Lung (tissue), 11 donors: ENCODE measurements at regions not wholly inside any gene's neighbourhood (a gene's known extent, or its start where the extent isn't known, plus 50 kb on each side); places are given as distances from the start of the nearest gene placed in this dataset.
A peak's percentile ranks its signal among the peaks of the same experiment; 100 is the strongest.
"Not testable (repeated sequence)": the region's sequence is repeated elsewhere in the genome, so short reads cannot be mapped to it uniquely, and the experiment has no call there.

Experiments
- ATAC-seq: fragments of 200-7000 bp; cut with Tn5 transposase; one replicate; pipeline ENCODE4 v1.9.1; 2020; ENCODE audit warnings: moderate number of reproducible peaks; ENCODE audit not compliant: insufficient read depth, low FRiP score
- DNase-seq, 3 donors: peaks; one replicate each; pipeline ENCODE4 v3.0.0-alpha.2; 2013 to 2017
- H3K27ac ChIP-seq, 2 donors: one replicate each; pipeline ENCODE4 v1.5.1; 2013; ENCODE audit warnings: mild to moderate bottlenecking in 2 of 2, moderate library complexity in 2 of 2, control low read depth in 1 of 2, inconsistent platforms in 1 of 2, low read depth in 1 of 2, low read length in 1 of 2
- H3K27me3 ChIP-seq, 3 donors: one replicate each; pipeline ENCODE4 v1.5.1; 2013; ENCODE audit warnings: low read length in 2 of 3; ENCODE audit not compliant: control insufficient read depth in 3 of 3, insufficient read depth in 3 of 3
- H3K36me3 ChIP-seq, 4 donors: one replicate each; pipeline ENCODE4 v1.5.1; 2013; ENCODE audit warnings: low read length in 4 of 4, mild to moderate bottlenecking in 1 of 4, moderate library complexity in 1 of 4; ENCODE audit not compliant: control insufficient read depth in 4 of 4, insufficient read depth in 4 of 4
- H3K4me1 ChIP-seq, 5 donors: one replicate each; pipeline ENCODE4 v1.5.1; 2013; ENCODE audit warnings: low read length in 5 of 5, mild to moderate bottlenecking in 2 of 5, moderate library complexity in 1 of 5; ENCODE audit not compliant: control insufficient read depth in 5 of 5, insufficient read depth in 5 of 5
- H3K4me3 ChIP-seq: one replicate; pipeline ENCODE4 v1.5.1; 2013; ENCODE audit warnings: mild to moderate bottlenecking, control low read depth, moderate library complexity
- H3K9ac ChIP-seq, 2 donors: one replicate each; pipeline ENCODE4 v1.5.1; 2013; ENCODE audit warnings: low read length in 2 of 2, control low read depth in 1 of 2; ENCODE audit not compliant: insufficient read depth in 1 of 2
- H3K9me3 ChIP-seq, 4 donors: one replicate each; pipeline ENCODE4 v1.5.1; 2013; ENCODE audit warnings: low read length in 3 of 4, mild to moderate bottlenecking in 1 of 4, moderate library complexity in 1 of 4; ENCODE audit not compliant: control insufficient read depth in 4 of 4, insufficient read depth in 3 of 4
- WGBS, 2 donors: extraction: QIAGEN DNeasy Blood & Tissue Kit; methylation state at CpG; one replicate each; pipeline ENCODE4 v1.1.7; 2013; 5-methylcytosine and 5-hydroxymethylcytosine counted together
- TF ChIP-seq, protein P1 (sequence below): IDR thresholded peaks from 2 replicates; pipeline ENCODE4 v1.5.1; 2012; ENCODE audit warnings: mild to moderate bottlenecking; ENCODE audit errors: control extremely low read depth, extremely low read depth
- donor health status: control.
- donor health status: control.
- donor health status: Bipolar disorder and iron deficiency.
- donor health status: healthy.
- donor health status: DM: yes; HTN: yes; CAD: no.

- Histone ChIP-seq H3K9ac (no peak overlapping the region), H3K4me1 (peaks cover 0 to 7% (median 0%) of the 10 kb centered on the region in 5 donors), H3K4me3 (no peak overlapping the region), H3K9me3 (no peaks in the 10 kb centered on the region), H3K36me3 (no peaks in the 10 kb centered on the region), H3K27ac (no peak overlapping the region), H3K27me3 (no peaks in the 10 kb centered on the region)
- ATAC-seq (no peak), DNase-seq (peak; percentile 51 to 66 (median 65))
- TF ChIP-seq, protein P1, sequence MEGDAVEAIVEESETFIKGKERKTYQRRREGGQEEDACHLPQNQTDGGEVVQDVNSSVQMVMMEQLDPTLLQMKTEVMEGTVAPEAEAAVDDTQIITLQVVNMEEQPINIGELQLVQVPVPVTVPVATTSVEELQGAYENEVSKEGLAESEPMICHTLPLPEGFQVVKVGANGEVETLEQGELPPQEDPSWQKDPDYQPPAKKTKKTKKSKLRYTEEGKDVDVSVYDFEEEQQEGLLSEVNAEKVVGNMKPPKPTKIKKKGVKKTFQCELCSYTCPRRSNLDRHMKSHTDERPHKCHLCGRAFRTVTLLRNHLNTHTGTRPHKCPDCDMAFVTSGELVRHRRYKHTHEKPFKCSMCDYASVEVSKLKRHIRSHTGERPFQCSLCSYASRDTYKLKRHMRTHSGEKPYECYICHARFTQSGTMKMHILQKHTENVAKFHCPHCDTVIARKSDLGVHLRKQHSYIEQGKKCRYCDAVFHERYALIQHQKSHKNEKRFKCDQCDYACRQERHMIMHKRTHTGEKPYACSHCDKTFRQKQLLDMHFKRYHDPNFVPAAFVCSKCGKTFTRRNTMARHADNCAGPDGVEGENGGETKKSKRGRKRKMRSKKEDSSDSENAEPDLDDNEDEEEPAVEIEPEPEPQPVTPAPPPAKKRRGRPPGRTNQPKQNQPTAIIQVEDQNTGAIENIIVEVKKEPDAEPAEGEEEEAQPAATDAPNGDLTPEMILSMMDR = no peak
- WGBS, 2 donors = 65 to 76% methylated on average over 6 of the region's 6 CpGs
These were observed 300.5 kb downstream of the TRIML1 start for GRCh38 chr4:188439641-188440311.

DNA sequence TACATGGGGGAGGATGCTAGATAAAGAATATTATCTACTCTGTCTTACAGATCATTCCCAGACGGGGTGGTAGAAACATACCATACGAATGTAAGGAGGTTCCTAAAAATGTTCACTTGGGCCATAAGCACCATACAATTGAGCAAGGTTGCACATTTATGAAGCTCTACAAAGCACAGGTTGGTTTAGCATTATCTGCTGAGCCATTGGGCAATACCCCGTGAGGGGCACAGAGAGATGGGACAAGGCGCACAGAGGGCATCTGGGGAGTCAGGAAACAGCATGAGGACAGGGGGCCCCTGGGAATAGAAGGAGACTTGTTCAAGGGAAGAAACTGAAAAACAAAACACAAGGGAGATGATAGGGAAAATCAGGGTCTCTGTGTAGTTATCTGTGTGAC, 305.3 kb downstream of the TRIML1 start:
- WGBS, 2 donors = 92 to 93% methylated on average over 4 of the region's 4 CpGs
- ATAC-seq = no peak

GRCh38 chr4:188448996-188449395, 309.8 kb downstream of the TRIML1 start:
- not testable (repeated sequence) for H3K27me3 ChIP-seq, DNase-seq, ATAC-seq, H3K9ac ChIP-seq, H3K36me3 ChIP-seq, H3K9me3 ChIP-seq, H3K4me1 ChIP-seq, H3K27ac ChIP-seq, H3K4me3 ChIP-seq
- 83 to 85% methylated on average over 4 of the region's 4 CpGs for WGBS, 2 donors

More for the DNA sequence above, 305.3 kb downstream of the TRIML1 start:
- H3K27ac ChIP-seq = no peak overlapping the region
- H3K36me3 ChIP-seq = no peaks in the 10 kb centered on the region
- no peaks in the 10 kb centered on the region for H3K9me3 ChIP-seq
- no peak overlapping the region for H3K4me3 ChIP-seq
- no peaks in the 10 kb centered on the region for H3K27me3 ChIP-seq
- DNase-seq = no peak
- peaks cover 0 to 7% (median 0%) of the 10 kb centered on the region in 5 donors for H3K4me1 ChIP-seq
- no peak overlapping the region for H3K9ac ChIP-seq
- TF ChIP-seq, protein P1 = no peak

DNA sequence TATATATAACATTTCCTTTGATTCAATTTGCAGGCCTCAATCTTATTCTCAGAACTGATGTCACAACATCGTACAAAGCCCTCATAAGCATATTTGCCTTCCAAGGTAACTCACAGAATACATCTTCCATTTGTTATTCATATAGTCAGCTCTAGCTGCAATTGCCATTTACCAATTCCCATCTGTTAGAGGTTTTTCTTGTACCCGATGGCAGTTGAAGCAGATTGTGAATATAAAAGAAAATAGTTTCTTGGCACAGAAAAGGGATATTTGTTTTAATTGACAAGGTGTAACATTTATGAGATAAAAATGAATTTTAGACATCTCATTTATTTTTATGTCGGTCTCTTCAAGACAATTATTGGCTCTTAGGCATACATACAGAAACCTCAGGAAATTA, 311.3 kb downstream of the TRIML1 start:
- no peaks in the 10 kb centered on the region for H3K9me3 ChIP-seq
- no peak overlapping the region for H3K4me3 ChIP-seq
- DNase-seq (no peak), ATAC-seq (no peak)
- TF ChIP-seq, protein P1 = no peak
- WGBS, 2 donors = 74 to 78% methylated on average over 3 of the region's 3 CpGs
- no peaks in the 10 kb centered on the region for H3K27me3 ChIP-seq
- no peak overlapping the region for H3K9ac ChIP-seq
- no peak overlapping the region for H3K27ac ChIP-seq
- H3K4me1 ChIP-seq = no peaks in the 10 kb centered on the region
- no peaks in the 10 kb centered on the region for H3K36me3 ChIP-seq
